Activated T-helper 1 cell treated with Interleukin-2 at 50 U/mL for 16 hours (primary cell): ENCODE measurements at regions not wholly inside any gene's neighbourhood (a gene's known extent, or its start where the extent isn't known, plus 50 kb on each side); places are given as distances from the start of the nearest gene placed in this dataset.
"Not testable (repeated sequence)": the region's sequence is repeated elsewhere in the genome, so short reads cannot be mapped to it uniquely, and the experiment has no call there.

Source experiments
- DNase-seq: peaks from one replicate; pipeline ENCODE4 v3.0.0-alpha.2; 2020; ENCODE audit warnings: low read depth

DNA sequence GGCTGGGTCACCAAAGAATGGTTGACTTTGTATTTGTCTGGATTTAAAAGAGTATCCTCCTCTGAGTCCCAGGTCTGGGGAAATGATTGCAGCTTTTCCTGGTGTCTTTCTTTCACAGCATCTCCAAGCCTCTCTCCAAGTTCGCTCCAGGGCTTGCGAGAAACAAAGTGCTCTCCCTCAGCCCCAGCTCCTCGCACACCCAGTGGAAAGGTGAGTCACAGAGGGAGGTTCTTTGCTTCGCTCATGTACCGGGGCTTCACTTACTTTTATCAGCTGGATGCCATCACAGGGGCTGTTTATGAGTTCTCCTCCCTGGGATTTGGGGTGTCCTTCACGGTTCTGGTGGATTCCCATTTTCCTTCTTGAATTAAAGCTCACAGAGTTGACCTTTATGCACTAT is 252.2 kb upstream of the PLPP4 start:
- no peak for DNase-seq

DNA sequence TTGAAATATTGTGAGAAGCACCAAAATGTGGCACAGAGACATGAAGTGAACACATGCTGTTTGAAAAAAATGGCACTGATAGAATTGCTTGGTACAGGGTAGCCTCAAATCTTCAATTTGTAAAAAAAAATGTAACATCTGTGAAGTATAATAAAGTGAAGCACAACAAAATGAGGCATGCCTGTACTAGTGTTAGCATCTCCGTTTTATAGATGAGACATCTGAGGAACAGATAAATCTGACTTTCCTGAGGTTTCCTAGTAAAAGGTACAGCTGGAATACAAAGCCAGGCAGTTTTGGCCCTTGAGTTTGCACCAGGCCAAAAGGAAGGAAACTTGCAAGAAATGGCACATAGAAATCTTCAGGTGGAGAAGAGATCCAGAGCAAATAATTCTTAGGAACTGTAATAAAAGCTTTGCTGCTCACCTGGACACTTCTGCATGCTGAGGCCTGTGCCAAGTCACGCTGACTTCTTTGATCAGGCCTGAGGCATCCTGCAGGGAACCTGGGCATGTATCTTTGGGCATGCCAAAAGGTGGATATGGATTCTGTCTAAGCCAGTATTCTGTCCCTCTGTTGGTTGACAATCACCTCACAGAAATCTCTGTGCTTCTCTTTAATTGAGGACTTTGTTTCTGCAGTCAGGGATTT is 251.5 kb upstream of the PLPP4 start:
- DNase-seq, result no peak

DNA sequence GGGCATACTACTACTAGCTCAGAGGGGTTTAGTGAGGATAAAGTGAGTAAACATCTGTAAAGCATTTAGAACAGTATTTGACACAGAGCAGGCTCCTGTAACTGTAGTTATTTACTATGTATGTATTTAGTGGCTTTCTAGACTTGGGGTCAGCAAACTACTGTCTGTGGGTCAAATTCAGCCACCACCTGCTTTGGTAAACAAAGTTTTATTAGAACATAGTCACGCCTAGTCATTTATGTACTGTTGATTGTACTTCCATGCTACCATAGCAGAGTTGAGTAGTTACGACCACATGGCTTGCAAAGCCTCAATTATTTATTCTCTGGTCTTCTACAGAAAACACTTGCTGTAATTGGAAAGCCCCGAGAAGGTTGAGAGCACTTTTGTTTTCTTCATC is 248.5 kb upstream of the PLPP4 start:
- no peak for DNase-seq

DNA sequence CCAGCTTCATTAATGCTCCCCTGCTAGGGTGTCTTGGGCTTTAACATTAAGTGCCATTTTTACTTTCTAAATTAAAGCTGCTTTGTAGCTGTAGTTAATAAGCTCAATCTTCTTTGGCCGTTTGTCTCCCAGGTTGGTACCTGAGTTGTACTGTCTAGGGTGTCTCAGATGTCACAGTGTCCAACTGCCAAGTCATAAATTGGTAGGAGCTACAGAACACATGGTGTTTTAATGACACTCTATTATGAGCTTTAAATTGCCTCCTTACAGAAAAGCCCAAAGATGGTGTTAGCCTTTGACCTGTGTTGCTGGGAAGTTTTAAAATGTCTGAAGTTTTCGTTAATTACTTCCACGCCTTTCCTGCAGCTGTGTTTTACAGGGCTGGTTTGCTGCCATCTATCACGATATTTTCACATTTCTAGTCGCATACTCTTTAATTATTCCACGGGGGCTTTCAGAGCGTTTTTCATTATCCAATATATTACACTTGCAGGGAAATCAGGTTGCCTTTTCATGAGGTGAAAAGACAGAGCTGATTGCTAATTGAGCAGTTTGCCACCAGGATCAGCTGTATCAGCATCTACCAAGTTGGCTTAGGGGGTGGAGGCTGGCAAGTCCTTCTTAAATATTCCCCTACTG is 247.8 kb upstream of the PLPP4 start:
- no peak for DNase-seq

DNA sequence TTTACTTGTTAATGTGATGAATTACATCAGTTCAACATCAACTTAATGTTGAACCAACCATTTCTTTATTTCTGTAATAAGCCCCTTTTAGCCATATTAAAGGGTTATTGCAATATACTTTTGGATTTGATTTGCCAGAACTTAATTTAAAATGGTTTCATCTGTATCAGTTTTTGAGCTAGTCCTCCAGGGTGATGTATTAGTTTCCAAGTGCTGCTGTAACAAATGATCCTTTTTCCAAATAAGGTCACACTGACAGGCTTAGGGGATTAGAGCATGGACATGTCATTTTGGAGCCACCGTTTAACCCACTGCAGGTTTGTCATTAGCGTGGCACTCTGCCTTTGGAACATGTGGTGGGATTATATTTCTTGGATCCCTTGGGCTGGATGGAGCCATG is 244.8 kb upstream of the PLPP4 start:
- no peak for DNase-seq

DNA sequence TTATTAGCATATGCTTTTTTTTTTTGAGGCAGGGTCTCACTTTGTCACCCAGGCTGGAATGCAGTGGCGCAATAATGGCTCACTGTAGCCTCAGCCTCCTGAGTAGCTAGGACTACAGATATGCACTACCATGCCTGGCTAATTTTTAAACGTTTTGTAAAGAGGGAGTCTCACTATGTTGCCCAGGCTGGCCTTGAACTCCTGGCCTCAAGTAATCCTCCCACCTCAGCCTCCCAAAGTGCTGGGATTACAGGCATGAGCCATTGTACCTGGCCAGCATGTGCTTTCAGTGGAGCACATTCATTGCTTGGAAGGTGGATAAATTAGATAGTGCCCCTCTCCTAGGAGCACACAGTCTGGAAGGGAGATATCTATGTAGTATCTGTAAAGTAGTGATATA is 243.7 kb upstream of the PLPP4 start:
- DNase-seq, result not testable (repeated sequence)

DNA sequence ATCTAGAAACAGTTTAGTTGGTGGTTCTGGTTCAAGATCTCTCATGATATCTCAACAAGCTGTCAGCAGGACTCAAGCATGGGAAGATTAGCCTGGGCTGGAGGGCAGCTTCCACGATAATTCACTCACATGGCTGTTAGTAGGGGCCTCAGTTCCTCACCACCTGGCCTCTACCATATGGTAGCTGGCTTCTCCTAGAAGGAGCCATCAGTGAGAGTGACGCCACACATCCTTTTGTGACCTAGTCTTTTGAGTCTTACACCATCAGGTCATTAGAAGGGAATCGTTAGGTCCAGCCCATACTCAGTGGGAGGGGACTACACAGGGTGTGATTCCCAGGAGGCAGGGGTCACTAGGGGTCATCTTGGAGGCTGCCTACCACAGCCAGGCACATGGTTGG is 239.3 kb upstream of the PLPP4 start:
- no peak for DNase-seq

DNA sequence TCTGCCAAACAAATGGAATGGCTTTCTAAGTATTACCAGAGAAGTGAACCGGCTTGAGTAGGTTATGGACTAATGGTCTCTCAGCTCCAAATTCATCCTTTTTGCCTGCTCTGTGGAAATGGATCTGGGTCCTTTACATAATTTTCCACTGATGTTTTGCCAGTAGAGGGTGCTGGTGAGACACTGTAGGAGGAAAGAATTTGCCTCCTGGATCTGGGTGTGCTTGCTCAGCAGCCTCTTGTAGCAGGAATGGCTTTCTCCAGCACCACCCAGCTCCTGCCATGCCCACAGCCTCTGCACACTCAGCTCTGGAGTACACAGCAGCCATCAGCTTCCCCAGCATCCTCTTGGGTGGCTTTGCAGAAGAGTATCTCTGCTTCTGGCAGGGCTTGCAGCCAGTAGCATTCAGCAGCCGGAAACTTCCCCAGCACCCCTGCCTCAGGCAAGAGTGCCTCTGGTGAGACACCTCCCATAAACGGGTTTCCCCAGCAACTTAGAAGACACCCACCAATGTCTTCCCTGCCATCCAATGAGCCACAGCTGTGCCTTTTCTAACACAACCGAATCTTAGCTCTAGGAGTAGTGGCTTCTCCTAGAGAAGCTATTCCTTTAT is 235.0 kb upstream of the PLPP4 start:
- DNase-seq, result no peak

DNA sequence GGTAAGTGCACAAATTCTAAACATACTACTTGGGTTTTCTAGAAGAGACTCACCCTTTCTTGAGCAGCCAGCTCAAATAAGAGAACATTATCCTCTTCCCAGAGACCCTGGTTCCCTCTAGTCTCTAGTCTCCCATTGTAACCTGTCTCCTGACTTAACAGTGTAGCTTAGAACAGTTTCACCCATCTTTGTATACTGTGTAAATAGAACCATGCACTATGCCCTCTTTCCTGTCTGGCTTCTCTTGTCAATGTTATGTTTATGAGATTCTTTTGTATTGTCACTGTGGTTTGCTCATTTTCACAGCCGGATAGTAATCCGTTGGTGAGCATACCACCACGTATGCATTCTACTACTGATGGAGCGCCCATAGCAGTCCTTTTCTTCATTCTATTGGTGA is 227.4 kb upstream of the PLPP4 start:
- DNase-seq, result no peak

DNA sequence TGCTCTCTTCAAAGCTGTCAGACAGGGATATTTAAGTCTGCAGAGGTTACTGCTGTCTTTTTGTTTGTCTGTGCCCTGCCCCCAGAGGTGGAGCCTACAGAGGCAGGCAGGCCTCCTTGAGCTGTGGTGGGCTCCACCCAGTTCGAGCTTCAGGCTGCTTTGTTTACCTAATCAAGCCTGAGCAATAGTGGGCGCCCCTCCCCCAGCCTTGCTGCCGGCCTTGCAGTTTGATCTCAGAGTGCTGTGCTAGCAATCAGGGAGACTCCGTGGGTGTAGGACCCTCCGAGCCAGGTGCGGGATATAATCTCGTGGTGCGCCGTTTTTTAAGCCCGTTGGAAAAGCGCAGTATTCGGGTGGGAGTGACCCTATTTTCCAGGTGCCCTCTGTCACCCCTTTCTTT is 217.3 kb upstream of the PLPP4 start:
- DNase-seq, result not testable (repeated sequence)

DNA sequence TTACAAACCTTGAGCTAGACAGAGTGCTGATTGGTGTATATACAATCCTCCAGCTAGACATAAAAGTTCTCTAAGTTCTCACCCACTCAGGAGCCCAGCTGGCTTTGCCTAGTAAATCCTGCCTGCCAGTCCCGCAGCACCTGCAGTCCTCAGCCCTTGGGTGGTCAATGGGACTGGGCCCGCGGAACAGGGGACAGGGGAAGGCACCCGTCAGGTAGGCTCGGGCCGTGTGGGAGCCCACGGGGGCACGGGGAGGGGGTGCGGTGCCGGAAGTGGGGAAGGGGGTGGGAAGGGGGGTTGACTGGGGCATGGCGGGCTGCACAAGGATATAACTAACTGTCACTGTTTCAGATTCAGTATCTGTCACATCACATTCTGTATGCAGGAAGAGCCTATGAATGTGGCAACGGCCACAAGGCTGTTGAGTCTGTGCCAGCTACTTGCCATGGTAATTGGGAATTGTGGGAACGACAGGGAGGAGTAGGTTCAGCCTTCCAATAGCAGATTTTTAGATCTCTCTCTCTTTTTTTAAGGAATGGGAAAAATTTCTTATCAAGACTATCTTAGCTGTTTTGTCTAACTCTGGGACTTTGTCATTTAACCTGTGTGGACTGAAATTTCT is 205.1 kb upstream of the PLPP4 start:
- no peak for DNase-seq

DNA sequence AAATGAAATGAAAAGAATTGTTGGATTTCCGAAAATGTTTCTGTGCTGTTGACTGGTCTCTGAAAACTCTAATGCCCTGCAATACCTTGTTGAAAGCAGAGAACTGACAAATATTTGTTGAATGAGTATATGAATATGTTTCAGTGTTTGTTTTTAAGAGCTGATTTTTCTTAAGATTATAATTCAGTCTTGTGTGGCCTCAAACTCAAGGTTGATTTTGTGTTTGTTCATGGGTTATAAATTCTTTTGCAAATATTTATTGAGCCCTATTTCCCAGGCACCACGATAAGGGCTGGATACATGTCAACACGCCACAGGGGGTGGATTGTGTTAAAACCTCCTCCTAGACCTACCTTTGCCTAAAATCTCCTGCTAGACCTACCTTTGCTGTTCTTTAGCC is 203.9 kb upstream of the PLPP4 start:
- DNase-seq, result no peak

DNA sequence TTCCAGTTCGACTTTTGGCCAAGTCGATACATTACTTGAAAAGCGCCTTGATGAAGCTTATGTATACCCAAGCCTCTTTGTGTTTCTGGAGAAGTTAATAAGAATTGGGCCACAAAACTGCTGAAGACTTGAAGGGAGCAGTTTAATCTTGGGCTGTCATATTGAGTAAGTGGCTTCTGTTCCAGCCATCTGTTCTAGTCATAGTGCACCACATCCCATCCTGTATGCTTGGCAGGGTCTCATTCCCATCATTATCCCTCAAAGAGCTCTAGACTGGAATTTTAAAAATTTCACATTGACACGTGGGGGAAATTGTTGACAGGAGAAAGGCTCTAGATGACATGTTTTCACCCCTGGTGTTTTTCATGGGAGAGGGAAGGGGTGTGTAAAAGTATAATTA is 196.6 kb upstream of the PLPP4 start:
- DNase-seq, result no peak

DNA sequence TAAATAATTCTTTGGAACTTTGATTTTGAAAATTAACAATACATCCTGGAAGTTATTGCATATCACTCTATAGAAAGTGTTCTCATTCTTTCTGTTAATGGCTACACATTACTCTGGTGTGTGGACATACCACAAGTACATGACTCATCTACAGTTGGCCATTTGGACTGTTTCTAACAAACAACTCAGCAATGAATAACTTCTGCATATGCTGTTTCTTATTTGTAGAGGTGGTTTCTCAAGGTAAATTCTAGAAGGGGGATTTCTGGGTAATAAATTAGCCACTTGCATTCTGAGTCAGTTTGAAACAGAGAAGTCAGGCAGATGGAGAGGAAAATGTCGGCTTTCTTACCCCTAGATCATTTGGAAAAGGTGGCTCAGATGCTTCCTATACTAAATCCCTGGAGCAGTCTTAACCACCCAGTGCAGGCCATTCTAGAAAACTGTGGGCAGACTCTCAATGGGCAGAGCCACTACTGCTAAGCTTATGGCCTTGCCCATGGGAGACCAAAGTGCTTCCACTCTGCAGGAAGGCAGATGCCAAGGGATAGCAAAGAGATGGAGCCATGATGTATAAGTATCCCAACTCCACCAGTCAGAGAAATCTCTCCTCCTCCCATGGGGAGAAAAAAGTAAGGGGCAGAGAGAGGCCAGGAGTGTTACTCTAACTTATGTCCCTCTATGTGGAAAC is 194.0 kb upstream of the PLPP4 start:
- no peak for DNase-seq

DNA sequence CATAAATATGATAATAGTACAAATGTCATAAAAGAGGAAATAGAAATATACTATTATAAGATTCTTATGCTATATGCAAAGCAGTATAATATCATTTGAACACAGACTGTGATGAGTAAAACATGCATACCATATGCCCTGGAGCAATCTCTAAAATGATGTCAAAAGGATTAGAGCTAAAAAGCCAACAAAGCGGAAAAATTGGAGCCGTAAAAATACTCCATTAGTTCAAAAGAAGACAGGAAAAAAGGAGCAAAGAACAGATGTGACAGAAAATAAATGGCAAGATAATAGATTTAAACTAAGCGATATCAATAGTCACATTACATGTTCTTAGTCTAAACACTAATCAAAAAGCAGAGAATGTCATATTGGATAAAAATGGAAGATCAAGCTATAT is 191.0 kb upstream of the PLPP4 start:
- no peak for DNase-seq

DNA sequence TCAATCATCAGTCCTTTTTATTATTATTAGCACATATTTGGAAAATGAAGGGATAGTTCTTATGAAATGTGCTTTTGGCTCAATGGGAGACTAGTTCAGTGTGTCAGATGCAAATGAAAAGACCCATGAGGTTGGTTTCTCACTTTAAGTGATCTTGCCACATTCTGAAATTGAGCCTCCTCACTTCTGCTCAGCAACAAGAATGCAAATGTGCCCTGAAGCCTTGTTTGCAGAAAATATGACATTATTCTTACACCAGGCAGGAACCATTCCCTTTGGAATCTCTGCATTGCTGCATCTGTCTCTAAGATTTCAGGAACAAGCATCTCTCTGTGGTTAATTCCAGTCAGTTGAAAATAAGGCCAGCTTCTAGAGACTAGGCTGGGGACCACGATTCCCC is 186.1 kb upstream of the PLPP4 start:
- DNase-seq, result no peak

DNA sequence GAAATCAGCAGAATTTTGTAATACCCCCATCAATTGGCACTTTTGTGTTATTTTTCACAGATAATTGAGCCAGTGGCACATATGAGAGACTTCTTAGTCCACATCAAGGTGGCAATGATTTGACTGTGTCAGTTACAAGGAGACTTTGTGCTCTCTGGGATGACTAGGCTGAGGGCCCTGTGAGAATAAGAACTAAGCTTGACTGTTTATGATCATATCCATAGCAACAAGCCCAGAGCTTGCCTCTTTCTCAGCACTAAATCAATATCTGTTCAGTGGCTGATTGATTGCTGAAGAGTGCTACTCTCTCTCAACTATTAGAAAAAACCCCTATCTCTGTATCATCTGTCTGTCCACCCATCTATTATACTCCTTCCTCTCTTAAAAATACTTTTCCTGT is 185.3 kb upstream of the PLPP4 start:
- DNase-seq, result no peak

DNA sequence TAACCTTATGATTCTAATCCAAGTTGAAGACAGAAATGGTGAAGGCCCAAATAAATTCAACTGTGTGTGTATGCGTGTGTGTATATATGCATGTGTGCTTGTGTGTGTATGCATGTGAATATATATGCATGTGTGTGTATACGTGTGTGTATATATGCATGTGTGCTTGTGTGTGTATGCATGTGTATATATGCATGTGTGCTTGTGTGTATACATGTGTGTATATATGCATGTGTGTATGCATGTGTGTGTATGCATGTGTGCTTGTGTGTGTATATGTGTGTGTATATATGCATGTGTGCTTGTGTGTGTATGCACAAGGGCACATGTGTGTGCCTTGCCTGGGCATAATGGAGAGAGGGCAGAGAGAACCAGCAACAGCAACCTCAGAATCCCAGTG is 184.7 kb upstream of the PLPP4 start:
- no peak for DNase-seq

DNA sequence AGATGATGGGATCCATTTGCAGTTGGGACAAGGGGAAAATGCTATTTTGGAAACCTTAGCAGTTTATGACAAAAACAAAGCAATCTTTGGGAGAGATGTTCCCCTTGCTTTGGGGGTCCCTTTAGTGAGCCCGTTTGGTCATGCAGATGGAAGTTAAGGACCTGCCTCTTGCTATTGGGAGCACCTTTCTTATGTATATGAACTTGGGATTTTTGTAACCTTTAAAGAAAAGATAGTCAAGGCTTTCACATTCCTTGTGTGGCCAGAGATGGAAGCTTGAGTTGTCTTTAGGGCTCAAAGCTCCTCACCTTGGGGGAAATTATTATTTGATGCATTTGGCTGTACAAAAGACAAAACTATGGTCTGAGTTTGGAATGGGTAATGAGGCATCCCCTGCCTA is 179.0 kb upstream of the PLPP4 start:
- DNase-seq, result no peak

DNA sequence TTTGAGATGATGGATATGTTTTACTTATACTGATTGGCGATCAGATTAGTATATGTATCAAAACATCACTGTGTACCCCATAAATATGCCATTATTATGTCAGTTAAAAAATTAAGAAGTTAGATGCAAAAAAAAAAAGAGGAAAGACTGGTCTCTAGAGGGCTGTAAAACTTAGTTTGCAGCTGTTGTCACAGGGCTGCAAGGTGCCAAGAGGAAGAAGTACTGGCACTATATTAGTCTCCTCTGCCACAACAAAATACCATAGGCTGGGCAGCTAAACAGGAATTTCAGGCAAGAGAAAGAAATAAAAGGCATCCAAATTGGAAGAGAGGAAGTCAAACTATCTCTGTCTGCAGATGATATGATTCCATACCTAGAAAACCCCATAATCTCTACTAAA is 177.8 kb upstream of the PLPP4 start:
- DNase-seq, result no peak

DNA sequence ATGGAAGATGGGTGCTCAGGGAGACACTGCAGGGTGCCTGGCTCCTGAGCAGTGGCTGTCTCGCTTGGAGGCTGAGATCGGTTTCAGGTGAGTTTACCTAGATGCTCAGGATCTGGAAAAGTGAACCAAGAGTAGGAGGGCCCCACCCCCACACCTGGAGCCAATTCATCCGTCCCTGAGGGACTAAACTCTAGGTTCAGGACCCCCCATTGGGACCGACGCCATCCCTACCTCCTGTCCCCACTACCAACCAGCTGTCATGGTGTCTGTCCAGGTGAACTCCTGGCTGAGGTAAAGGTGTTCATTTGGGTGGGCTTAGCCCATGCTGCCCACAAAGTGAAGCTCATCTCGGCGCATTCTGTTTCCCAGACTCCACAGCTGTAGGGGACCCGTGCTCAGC is 174.6 kb upstream of the PLPP4 start:
- no peak for DNase-seq

DNA sequence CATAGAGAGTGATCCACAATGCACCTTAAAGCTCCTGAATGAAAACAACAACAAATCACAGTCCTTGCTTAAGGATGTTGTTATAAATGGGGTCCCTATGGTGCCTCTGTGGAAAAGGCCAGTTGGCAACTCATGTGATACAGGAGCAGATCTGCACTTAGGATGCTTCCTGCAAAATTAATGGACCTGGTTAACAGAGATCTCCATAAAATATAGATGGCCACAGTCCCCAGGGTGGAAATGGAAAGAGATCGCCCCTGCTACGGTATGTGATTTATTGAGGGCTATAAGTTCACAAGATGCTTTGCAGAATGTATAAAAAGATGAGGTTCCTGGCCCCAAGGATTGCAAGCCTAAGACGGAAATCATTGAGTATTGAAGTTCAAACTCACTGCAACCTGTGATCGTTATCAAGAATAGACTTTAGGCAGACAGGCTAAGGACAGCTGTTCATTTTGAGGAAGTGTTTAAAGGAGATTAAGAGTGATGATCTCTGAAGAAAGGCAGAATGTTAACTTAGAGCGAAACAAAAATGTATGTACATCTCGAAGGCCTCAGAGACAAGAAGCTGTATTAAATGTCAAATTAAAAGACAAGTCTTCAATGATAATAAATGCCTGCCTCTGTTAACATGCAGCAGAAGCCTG is 174.1 kb upstream of the PLPP4 start:
- DNase-seq, result no peak
